Mesothelial cell of epicardium (in vitro differentiated cells): ENCODE measurements at regions not wholly inside any gene's neighbourhood (a gene's known extent, or its start where the extent isn't known, plus 50 kb on each side); places are given as distances from the start of the nearest gene placed in this dataset.
"Not testable (repeated sequence)": the region's sequence is repeated elsewhere in the genome, so short reads cannot be mapped to it uniquely, and the experiment has no call there.

ENCODE experiments used
- DNase-seq, 2 experiments: peaks; one replicate each; pipeline ENCODE4 v3.0.0; 2021; ENCODE audit warnings: low spot score in 2 of 2; ENCODE audit not compliant: unreplicated experiment in 2 of 2
- H3K27ac Mint-ChIP-seq: 2 replicates; pipeline ENCODE4 v1.8.0; 2021; ENCODE audit warnings: mixed read lengths
- H3K27me3 Mint-ChIP-seq: 2 replicates; pipeline ENCODE4 v1.8.0; 2021; ENCODE audit warnings: low read depth, mixed read lengths
- H3K36me3 Mint-ChIP-seq: 2 replicates; pipeline ENCODE4 v1.8.0; 2021; ENCODE audit warnings: mixed read lengths
- H3K4me1 Mint-ChIP-seq: 2 replicates; pipeline ENCODE4 v1.8.0; 2021; ENCODE audit warnings: mixed read lengths
- H3K4me3 Mint-ChIP-seq: 2 replicates; pipeline ENCODE4 v1.8.0; 2021; ENCODE audit warnings: mild to moderate bottlenecking, moderate library complexity, mixed read lengths
- H3K9me3 Mint-ChIP-seq: 2 replicates; pipeline ENCODE4 v1.8.0; 2021; ENCODE audit warnings: mixed read lengths
- TF ChIP-seq, protein P1 (sequence below): fragments of 200-600 bp; sonication (generic); IDR thresholded peaks from one replicate; pipeline ENCODE4 v1.5.0; 2021; ENCODE audit warnings: antibody characterized with exemption; ENCODE audit not compliant: unreplicated experiment

GRCh38 chr2:193156480-193156879 lies 961.7 kb upstream of the TMEFF2 start:
- peaks cover 15% of the 10 kb centered on the region for H3K9me3 Mint-ChIP-seq
- H3K36me3 Mint-ChIP-seq, result peaks cover 37% of the 10 kb centered on the region
- peaks cover 4% of the 10 kb centered on the region for H3K4me1 Mint-ChIP-seq
- no peak overlapping the region for H3K27ac Mint-ChIP-seq
- H3K27me3 Mint-ChIP-seq, result no peaks in the 10 kb centered on the region
- TF ChIP-seq, protein P1, sequence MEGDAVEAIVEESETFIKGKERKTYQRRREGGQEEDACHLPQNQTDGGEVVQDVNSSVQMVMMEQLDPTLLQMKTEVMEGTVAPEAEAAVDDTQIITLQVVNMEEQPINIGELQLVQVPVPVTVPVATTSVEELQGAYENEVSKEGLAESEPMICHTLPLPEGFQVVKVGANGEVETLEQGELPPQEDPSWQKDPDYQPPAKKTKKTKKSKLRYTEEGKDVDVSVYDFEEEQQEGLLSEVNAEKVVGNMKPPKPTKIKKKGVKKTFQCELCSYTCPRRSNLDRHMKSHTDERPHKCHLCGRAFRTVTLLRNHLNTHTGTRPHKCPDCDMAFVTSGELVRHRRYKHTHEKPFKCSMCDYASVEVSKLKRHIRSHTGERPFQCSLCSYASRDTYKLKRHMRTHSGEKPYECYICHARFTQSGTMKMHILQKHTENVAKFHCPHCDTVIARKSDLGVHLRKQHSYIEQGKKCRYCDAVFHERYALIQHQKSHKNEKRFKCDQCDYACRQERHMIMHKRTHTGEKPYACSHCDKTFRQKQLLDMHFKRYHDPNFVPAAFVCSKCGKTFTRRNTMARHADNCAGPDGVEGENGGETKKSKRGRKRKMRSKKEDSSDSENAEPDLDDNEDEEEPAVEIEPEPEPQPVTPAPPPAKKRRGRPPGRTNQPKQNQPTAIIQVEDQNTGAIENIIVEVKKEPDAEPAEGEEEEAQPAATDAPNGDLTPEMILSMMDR, result no peak
- H3K4me3 Mint-ChIP-seq, result no peak overlapping the region
- no peak for DNase-seq

- Mint-ChIP-seq H3K27ac (peak overlapping the region; percentile 80), H3K4me3 (no peak overlapping the region), H3K27me3 (no peaks in the 10 kb centered on the region), H3K36me3 (peaks cover 28% of the 10 kb centered on the region), H3K4me1 (peaks cover 4% of the 10 kb centered on the region), H3K9me3 (peaks cover 11% of the 10 kb centered on the region)
- no peak for DNase-seq
- TF ChIP-seq, protein P1, result no peak
Observed at GRCh38 chr2:193154076-193154475, 959.3 kb upstream of the TMEFF2 start.

DNA sequence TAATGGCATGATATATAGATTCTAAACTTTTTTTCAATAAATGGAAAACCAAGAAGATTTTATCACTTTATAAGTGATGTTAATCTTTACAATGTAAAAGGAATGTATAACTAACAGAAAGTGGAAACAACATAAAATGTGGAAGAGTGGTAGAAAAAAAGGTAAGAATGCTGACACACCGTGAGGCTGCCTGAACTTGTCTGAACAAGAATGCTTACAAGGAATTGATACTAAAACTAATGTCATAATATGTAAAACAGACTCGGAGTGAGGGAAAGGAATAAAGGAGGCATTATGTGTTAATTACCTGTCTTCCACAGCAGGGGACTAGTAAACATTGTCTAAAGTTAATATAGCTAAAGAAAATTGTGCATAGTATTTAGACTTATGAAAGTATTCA lies 958.8 kb upstream of the TMEFF2 start:
- peaks cover 26% of the 10 kb centered on the region for H3K36me3 Mint-ChIP-seq
- H3K9me3 Mint-ChIP-seq, result peaks cover 12% of the 10 kb centered on the region
- H3K27ac Mint-ChIP-seq, result peak overlapping the region; percentile 80
- peaks cover 4% of the 10 kb centered on the region for H3K4me1 Mint-ChIP-seq
- H3K27me3 Mint-ChIP-seq, result no peaks in the 10 kb centered on the region
- no peak overlapping the region for H3K4me3 Mint-ChIP-seq
- DNase-seq, result no peak
- TF ChIP-seq, protein P1, result no peak

DNA sequence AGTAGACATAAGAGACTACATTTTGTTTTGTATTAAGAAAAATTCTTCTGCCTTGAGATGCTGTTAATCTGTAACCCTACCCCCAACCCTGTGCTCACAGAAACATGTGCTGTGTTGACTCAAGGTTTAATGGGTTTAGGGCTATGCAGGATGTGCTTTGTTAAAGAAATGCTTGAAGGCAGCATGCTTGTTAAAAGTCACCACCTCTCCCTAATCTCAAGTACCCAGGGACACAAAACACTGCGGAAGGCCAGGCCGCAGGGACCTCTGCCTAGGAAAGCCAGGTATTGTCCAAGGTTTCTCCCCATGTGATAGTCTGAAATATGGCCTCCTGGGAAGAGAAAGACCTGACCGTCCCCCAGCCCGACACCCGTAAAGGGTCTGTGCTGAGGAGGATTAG lies 947.7 kb upstream of the TMEFF2 start:
- H3K27me3 Mint-ChIP-seq, H3K27ac Mint-ChIP-seq, DNase-seq, H3K4me3 Mint-ChIP-seq, H3K4me1 Mint-ChIP-seq: not testable (repeated sequence)
- H3K36me3 Mint-ChIP-seq, result peaks cover 13% of the 10 kb centered on the region
- H3K9me3 Mint-ChIP-seq, result peaks cover 30% of the 10 kb centered on the region

- no peak overlapping the region for H3K27ac Mint-ChIP-seq
- no peaks in the 10 kb centered on the region for H3K4me1 Mint-ChIP-seq
- DNase-seq, result no peak
- peaks cover 11% of the 10 kb centered on the region for H3K36me3 Mint-ChIP-seq
- no peak overlapping the region for H3K4me3 Mint-ChIP-seq
- no peaks in the 10 kb centered on the region for H3K27me3 Mint-ChIP-seq
- TF ChIP-seq, protein P1, result no peak
- H3K9me3 Mint-ChIP-seq, result peaks cover 28% of the 10 kb centered on the region
Observed at GRCh38 chr2:193141998-193142397, 947.3 kb upstream of the TMEFF2 start.

DNA sequence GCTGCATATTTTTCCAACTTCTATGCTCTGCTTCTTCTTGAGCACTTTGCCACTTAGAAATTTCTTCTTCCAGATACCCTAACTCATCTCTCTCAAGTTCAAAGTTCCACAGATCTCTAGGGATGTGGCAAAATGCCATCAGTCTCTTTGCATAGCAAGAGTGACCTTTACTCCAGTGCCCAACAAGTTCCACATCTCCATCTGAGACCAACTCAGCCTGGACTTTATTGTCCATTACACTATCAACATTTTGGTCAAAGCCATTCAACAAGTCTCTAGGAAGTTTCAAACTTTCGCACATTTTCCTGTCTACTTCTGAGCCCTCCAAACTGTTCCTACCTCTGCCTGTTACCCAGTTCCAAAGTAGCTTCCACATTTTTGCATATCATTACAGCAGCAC lies 946.2 kb upstream of the TMEFF2 start:
- peaks cover 27% of the 10 kb centered on the region for H3K9me3 Mint-ChIP-seq
- H3K36me3 Mint-ChIP-seq, DNase-seq, H3K27ac Mint-ChIP-seq, H3K4me3 Mint-ChIP-seq, H3K4me1 Mint-ChIP-seq, H3K27me3 Mint-ChIP-seq: not testable (repeated sequence)

DNA sequence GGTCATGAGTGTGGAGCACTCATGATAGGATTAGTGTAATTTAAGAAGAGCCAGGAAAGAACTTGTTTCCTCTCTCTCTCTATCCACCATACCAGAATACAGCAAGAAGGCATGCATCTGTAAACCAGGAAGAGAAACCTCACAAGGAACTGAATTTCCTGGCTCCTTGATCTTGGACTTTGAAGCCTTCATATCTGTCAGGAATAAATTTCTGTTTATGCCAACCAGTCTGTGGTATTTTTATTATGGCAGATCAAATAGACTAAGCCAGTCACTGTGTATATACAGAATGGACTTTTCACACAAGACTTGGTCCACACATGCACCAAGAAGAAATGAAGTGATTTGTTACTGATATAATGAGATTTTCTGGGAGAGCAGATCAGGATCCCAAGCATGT lies 930.1 kb upstream of the TMEFF2 start:
- Mint-ChIP-seq H3K27me3 (no peaks in the 10 kb centered on the region), H3K4me1 (no peaks in the 10 kb centered on the region), H3K9me3 (no peaks in the 10 kb centered on the region), H3K36me3 (no peaks in the 10 kb centered on the region), H3K27ac (no peak overlapping the region), H3K4me3 (no peak overlapping the region)
- no peak for DNase-seq
- TF ChIP-seq, protein P1, result no peak
